ENCODE measurements at regions not wholly inside any gene's neighbourhood (a gene's known extent, or its start where the extent isn't known, plus 50 kb on each side); places are given as distances from the start of the nearest gene placed in this dataset.

- TF ChIP-seq CTCF (IDR thresholded peaks at IDR 0.05) = no peak
- TF ChIP-seq ZFX (IDR thresholded peaks at IDR 0.05; ENCODE audit: borderline replicate concordance) = no peak
These were observed 291.9 kb downstream of the NFIB start for GRCh38 chr9:14021871-14022525.
